LNCAP (cell line): ENCODE measurements at regions not wholly inside any gene's neighbourhood (a gene's known extent, or its start where the extent isn't known, plus 50 kb on each side); places are given as distances from the start of the nearest gene placed in this dataset.

Experiments used
- TF ChIP-seq, protein P1 (sequence below): fragments of 450-650 bp; IDR thresholded peaks from 2 replicates; pipeline ENCODE4 v1.5.1; 2017; ENCODE audit warnings: mild to moderate bottlenecking

DNA sequence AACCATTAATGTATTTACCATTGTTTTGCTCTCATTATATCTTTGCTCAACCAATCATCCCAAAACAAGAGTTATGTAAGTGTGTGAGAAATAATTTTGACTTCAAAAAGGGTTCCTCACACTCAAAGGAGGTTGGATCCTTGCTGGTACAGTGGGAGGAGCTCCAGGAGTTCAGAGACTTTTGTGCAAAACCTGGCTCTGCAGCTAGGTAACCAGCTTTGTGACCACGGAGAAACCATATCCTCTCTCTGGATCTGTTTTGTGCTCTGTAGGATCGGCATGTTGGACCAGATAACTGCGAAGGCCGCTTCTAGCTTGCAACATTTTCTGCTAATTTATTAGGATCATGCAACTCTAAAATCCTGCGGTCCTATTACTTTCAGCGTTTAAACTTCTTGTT is 128.6 kb upstream of the LIPC start:
- TF ChIP-seq, protein P1, sequence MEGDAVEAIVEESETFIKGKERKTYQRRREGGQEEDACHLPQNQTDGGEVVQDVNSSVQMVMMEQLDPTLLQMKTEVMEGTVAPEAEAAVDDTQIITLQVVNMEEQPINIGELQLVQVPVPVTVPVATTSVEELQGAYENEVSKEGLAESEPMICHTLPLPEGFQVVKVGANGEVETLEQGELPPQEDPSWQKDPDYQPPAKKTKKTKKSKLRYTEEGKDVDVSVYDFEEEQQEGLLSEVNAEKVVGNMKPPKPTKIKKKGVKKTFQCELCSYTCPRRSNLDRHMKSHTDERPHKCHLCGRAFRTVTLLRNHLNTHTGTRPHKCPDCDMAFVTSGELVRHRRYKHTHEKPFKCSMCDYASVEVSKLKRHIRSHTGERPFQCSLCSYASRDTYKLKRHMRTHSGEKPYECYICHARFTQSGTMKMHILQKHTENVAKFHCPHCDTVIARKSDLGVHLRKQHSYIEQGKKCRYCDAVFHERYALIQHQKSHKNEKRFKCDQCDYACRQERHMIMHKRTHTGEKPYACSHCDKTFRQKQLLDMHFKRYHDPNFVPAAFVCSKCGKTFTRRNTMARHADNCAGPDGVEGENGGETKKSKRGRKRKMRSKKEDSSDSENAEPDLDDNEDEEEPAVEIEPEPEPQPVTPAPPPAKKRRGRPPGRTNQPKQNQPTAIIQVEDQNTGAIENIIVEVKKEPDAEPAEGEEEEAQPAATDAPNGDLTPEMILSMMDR, result no peak

DNA sequence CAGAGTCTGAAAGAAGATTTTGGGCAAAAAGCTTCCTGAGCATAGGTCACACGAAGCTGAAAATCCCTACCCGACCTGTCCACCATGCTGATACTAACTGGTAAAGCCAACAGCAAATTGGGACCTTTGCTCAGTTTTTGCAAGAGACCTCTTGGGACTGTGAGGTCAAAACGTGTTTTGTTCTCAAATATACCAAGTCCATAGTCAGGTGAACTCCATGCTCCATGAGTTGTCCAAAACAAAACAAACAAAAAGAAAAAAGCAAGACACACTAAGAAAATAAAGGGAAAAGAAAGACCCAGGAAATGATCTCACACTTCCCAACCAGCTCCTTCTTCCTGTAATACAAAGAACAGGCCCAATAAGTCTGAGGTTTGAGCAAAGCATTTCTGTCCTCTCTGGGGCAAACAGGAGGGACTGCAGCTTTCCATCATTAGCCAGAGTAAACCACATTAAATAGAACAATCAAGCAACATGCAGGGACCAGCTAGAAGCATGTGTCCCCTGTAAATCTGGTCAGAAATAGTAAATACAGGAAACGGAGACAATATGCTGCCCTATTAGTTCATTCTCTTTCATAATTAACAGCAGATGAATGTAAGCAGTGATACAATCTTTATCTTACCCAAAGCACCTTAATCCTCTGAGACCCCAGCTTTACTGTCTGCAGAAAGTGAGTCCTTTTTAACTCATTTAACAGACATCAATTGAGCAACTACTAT is 125.0 kb upstream of the LIPC start:
- TF ChIP-seq, protein P1, result no peak

DNA sequence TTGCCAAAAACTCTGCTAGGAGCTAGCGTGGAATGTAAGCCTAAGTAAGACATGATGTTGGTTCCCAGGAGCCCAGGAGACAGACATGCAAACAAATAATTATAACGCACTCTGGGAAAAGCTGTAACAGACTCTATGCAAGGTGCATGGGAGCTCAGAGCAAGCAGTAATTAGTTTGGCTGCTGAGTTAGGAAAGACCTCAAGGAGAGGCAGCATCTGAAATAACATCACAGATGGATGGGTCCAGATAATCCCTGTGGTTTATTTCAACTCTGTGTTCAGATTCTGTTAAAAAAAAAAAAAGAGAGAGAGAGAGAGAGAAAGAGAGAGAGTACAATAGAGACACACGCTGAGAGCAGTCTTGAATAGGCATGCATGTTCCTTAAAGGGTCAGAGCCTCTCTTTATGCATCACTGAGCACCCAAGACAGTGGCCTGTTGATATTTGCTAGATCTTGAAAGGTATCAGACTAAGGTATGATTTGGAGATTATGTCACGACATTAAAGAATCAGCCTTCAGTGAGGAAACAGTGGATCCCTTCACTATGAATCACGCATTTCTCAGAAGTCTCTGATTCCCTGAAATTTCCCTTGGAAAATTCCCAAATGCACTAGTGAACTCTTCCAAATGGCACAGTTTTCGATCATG is 124.4 kb upstream of the LIPC start:
- TF ChIP-seq, protein P1, result no peak

DNA sequence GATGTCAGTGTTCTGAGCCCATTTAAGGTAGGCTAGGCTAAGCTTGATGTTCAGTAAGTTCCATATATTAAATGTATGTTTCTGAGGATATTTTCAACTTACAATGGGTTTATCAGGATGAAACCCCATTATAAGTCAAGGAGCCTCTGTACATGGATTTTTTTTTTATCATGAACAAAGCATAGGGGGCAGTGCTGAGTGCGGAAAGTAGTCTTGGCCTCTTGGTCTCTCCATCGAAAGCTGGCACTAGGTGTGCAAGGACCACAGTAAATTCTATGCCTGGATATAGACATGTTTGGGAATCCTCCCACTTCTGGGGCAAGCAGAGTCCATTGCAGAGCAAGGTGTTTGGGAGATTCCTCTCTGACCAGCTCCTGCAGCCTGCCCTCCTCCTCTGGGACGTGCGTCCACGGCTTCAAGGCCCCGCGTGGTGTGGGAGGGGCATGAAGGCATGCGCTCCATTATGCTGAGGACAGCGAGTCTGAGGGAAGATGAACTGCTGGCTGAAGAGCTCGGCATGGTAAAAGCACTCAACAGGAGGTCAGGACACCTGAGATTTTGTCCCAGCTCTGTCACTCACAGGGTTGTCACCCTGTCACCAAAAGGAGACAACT is 122.9 kb upstream of the LIPC start:
- TF ChIP-seq, protein P1, result no peak

DNA sequence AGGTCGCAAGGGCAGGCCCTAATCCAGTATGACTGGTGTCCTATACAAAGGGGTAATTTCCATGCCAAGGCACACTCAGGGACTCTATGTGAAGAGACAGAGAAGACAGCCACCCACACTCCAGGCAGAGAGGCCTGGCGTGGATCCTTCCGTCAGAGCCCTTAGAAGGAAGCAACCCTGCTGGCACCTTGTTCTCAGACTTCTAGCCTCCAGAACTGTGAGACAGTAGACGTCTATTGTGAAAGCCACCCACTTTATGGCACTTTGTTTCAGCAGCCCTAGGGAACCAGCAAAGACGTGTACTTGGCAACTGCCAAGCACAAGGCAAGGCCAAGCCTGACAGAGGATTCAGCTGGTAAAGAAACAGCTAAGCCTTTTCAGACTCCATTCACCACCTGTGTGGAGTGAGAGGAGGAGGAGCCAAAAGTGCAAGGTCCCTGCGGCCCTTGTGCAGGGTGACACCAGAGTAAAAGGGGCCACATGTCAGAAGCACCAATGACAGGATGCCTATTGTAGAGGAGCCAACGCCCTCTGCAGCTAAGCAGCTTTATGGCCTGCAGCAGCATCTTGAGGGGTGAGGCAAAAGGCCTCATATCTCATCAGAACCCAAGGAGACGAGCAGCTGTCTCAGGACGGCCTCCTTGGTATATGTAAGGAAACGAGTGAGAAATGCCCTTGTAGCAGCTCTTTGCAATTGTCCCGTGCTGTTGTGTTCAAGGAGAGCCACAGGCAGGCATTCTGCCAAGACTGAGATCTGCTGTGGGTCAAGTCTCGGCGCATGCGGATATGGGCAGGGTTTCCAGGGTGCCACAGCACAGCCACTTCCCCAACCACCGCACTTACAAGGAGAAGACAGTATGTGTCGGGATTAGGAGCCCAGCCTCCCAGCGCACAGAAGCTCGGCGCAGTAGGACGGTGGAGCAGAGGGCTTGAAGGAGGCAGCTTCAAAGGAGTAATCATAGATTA is 121.5 kb upstream of the LIPC start:
- TF ChIP-seq, protein P1, result no peak

DNA sequence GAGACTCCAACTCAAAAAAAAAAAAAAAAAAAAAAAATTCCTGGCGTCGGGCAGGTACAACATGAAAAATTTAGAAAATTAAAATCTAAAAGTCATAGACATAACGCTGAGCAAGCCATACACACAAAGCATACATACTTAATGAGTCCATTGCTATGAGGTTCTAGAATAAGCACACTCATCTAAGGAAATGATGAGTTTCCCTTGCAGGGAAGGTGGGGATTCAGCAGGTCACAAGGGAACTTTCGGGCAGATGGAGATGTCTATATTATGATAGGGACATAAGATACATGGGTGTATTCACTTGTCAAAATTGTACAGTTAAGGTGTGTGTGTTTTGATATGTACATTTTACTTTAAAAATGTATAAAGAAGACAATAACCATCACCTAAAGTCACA is 120.2 kb upstream of the LIPC start:
- TF ChIP-seq, protein P1, result no peak

DNA sequence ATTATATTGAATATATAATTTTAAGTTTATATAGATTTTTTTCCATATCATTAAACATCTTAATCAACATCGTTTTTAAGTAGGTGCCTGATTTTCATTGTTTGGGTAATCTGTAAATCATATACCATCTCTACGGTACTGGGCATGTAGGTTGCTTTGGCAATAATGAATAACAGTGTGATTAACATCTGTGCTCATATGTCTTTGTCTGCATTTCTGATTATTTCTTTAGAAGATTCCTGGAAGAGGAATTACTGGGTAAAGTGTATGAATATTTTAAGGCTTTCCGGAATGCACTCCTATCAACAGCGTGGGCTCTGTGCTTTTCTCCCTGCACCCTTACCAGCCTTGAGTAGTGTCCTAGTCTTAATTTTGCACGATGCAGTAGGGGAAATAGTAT is 119.8 kb upstream of the LIPC start:
- TF ChIP-seq, protein P1, result no peak
